ENCODE measurements at regions not wholly inside any gene's neighbourhood (a gene's known extent, or its start where the extent isn't known, plus 50 kb on each side); places are given as distances from the start of the nearest gene placed in this dataset.
"Not testable (repeated sequence)": the region's sequence is repeated elsewhere in the genome, so short reads cannot be mapped to it uniquely, and the experiment has no call there.

DNA sequence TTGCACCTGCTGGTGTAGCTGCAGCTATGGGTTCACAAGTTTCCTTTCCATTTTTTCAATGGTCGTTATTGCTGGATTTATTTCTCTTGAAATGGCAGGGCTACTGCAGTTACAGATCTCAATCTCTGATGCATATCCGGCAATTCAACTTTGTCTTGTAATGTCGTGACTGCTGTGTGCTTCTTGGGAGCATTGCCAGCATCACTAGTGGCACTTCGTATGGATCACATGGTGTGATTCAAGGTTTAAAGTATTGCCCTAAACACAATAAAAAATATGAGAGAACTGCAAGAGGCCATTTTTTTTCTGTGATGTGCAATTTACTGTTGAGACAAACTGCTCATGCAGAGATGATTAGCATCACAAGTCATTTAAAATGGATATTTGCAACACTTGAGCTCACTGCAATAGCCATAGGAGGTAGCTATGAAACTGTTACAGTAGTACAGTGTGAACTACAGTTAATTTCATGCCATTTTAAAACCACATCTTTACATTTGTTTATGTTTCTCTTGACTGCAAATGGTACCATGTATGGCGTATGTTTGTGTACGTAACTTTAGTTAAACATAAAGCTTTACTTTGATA lies 217.4 kb upstream of the PDE3A start:
- no peak for ATAC-seq
- H3K4me1 Mint-ChIP-seq (ENCODE audit: low read depth in 2 of 2) = no peaks in the 10 kb centered on the region
- H3K36me3 Mint-ChIP-seq = no peaks in the 10 kb centered on the region

DNA sequence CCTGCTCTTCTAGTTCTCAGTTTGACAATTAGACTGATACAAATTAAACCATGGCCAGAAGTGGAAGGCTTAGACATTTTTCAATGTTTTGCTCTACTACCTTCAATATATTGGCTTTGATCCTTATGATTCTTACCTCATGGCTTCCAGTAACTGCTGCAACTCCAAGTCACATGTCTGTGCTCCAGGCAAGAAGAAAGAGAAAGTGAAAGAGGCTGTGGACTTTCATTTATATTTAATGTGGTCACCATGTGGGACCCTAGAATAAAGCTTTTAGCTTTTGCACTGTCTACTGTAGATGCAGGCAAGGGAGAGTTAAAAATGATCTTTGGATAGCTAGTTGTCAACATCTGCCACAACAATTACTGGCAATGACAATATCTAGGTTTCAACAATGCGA lies 214.3 kb upstream of the PDE3A start:
- DNase-seq (ENCODE audit: low spot score) (no peak), ATAC-seq (no peak)
- no peak overlapping the region for H3K27ac Mint-ChIP-seq
- H3K9me3 Mint-ChIP-seq = peaks cover 3% of the 10 kb centered on the region
- H3K27me3 Mint-ChIP-seq = no peaks in the 10 kb centered on the region
- no peak overlapping the region for H3K4me3 Mint-ChIP-seq
- H3K36me3 Mint-ChIP-seq = no peaks in the 10 kb centered on the region
- H3K4me1 Mint-ChIP-seq (ENCODE audit: low read depth in 2 of 2) = no peaks in the 10 kb centered on the region

More for the DNA sequence above, 217.4 kb upstream of the PDE3A start:
- H3K27ac Mint-ChIP-seq = no peak overlapping the region
- DNase-seq (ENCODE audit: low spot score) = no peak
- no peak overlapping the region for H3K4me3 Mint-ChIP-seq
- H3K9me3 Mint-ChIP-seq = peaks cover 8% of the 10 kb centered on the region
- no peaks in the 10 kb centered on the region for H3K27me3 Mint-ChIP-seq

DNA sequence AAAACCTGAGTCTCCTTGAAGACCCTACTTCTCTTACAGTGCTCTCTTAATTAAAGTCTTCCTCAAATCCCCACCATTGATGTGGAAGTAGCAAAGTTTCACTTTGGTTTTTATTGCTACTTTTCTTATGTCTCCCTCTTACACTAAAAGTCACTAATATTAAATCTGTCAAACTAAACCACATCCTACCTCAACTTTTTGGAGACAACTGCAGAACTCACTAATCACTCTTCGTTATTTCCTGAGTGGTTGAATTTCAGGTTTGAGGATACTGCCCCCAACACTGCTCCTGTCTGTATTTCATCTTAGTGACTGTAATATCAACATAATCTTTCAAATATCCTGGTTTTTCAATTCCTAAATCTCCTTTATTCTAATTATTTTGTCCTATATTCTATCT lies 213.0 kb upstream of the PDE3A start:
- H3K4me3 Mint-ChIP-seq = no peak overlapping the region
- ATAC-seq = no peak
- H3K27ac Mint-ChIP-seq = no peak overlapping the region
- no peaks in the 10 kb centered on the region for H3K27me3 Mint-ChIP-seq
- DNase-seq (ENCODE audit: low spot score) = no peak
- H3K9me3 Mint-ChIP-seq = peaks cover 3% of the 10 kb centered on the region
- H3K36me3 Mint-ChIP-seq = no peaks in the 10 kb centered on the region
- no peaks in the 10 kb centered on the region for H3K4me1 Mint-ChIP-seq (ENCODE audit: low read depth in 2 of 2)

DNA sequence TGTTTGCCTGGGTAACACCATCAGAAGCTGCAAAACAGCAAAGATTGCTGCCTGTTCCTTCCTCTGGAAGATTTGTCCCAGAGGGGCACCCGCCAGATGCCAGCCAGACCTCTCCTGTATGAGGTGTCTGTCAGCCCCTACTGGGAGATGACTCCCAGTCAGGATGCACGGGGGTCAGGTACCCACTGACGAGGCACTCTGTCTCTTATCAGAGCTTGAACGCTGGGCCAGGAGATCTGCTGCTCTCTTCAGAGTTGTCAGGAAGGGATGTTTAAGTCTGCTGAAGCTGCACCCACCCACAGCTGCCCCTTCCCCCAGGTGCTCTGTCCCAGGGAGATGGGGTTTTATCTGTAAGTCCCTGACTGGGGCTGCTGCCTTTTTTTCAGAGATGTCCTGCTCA lies 207.4 kb upstream of the PDE3A start:
- not testable (repeated sequence) for DNase-seq (ENCODE audit: low spot score); H3K4me3 Mint-ChIP-seq; H3K27ac Mint-ChIP-seq; H3K27me3 Mint-ChIP-seq; ATAC-seq; H3K36me3 Mint-ChIP-seq; H3K9me3 Mint-ChIP-seq; H3K4me1 Mint-ChIP-seq (ENCODE audit: low read depth in 2 of 2)

DNA sequence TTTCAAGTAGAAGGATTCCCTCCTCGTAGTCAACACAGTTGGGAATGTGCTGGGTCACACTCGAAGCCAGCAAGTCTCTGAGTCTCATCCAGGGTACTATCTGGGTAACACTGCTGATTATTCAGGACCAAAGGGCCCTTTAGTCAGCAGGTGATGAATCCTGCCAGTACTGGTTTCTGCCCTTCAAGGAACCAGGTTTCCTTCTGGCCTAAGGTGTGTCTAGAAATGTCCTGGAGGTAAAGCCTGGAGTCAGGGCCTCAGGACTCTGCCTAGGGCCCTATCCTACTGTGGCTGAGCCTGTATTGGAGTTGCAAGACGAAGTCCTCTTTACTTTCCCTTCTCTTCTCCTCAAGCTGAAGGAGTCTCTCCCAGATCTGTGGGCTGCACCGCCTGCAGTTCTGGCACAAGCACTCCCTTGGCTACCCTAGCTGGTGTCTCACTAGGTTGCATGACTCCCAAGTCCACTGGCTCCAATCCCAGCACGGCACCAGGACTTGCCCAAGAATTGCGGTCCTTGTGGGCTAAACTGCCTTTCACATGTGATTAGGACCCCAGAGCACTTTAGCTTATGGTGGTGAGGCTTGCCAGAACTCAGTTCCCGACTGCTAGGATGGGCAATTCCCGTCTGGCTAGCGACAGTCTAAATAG lies 193.7 kb upstream of the PDE3A start:
- H3K36me3 Mint-ChIP-seq = no peaks in the 10 kb centered on the region
- peaks cover 2% of the 10 kb centered on the region for H3K9me3 Mint-ChIP-seq
- no peak for ATAC-seq
- H3K27me3 Mint-ChIP-seq = no peaks in the 10 kb centered on the region
- H3K4me3 Mint-ChIP-seq = no peak overlapping the region
- no peak overlapping the region for H3K27ac Mint-ChIP-seq
- no peaks in the 10 kb centered on the region for H3K4me1 Mint-ChIP-seq (ENCODE audit: low read depth in 2 of 2)
- DNase-seq (ENCODE audit: low spot score) = no peak

DNA sequence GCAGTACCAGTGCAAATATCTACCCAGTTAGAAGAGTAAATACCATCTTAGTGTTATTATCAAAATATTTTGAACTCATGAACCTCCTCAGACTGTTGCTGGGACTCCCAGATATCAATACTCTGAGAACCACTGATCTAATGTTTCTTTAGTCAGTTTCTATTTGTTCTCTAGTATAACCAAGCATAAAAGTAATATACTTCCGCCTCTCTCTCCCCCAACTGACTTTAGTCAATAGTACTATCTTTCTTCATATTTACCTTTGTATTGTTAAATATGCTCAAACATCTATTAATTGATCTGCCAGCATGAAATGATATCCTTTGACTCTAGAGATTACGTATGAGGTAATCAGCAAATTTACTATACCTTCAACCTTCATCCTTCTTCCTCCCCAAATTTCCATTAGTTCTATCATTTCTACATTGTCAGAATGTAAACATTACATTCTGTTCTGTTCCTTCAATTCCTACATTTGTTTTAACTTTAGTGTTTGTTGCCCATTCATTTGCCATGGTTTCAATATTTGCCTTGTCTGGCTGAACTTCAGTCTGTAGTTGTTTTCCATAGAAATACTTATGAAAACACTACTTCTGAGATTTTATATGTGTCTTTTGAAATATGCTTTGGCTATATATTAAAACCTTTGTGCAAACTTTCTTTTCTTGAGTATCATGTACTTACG lies 192.5 kb upstream of the PDE3A start:
- no peaks in the 10 kb centered on the region for H3K36me3 Mint-ChIP-seq
- ATAC-seq = no peak
- no peak overlapping the region for H3K4me3 Mint-ChIP-seq
- no peak overlapping the region for H3K27ac Mint-ChIP-seq
- H3K9me3 Mint-ChIP-seq = peaks cover 2% of the 10 kb centered on the region
- DNase-seq (ENCODE audit: low spot score) = no peak
- H3K4me1 Mint-ChIP-seq (ENCODE audit: low read depth in 2 of 2) = no peaks in the 10 kb centered on the region
- H3K27me3 Mint-ChIP-seq = no peaks in the 10 kb centered on the region

DNA sequence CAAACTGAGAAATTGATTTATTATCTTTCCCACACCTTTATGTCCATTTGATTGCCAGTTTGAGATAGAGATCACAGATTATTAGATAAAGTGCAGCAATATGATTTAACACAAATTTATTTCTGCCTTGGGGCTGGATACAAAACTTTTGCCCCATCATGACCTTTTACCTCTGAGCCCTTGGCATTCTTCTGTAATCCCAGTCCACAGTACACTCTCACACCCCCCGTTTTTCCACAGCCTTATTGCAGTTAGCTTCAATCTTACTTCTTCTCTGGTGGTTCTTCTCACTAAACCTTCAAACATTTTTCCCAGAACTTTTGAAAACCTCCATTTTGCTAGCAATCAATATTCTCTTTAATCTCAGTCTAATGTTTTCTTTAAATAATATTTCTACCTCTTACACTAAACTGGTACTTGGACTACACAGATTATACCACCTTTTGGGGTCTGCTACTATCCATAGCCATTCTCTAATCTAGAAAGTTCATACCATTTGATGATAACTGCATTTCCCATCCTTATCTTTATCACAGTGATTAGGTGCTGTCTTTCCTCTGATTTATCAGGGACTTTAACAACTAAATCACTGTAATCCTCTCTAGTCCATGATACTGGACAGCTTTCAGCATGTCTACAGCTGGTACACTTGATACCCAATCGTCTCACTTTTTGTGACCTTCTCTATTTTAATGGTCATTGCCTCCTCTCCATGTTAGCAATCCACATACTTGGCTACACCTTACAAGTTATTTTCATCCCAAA lies 186.7 kb upstream of the PDE3A start:
- ATAC-seq (no peak), DNase-seq (ENCODE audit: low spot score) (no peak)
- peaks cover 13% of the 10 kb centered on the region for H3K9me3 Mint-ChIP-seq
- no peak overlapping the region for H3K27ac Mint-ChIP-seq
- no peak overlapping the region for H3K4me3 Mint-ChIP-seq
- no peaks in the 10 kb centered on the region for H3K4me1 Mint-ChIP-seq (ENCODE audit: low read depth in 2 of 2)
- no peaks in the 10 kb centered on the region for H3K36me3 Mint-ChIP-seq
- no peaks in the 10 kb centered on the region for H3K27me3 Mint-ChIP-seq

DNA sequence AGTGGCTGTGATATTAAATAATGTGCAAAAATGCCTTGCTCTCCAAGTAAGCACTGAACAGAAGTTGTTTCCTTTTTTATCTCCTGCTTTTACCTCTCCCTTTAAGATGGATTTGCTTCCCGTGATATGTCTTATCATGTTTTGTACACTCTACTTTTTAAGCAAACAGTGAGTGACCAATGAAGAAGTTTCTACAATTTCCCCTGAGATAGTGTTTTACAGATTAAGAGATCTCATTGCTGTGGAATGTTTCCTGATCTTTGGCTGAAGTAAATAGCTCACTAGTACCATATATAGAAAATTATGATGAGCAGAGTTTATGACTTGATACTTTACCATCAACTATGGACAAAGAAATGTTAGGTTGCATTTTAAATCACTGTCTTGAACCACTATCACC lies 184.8 kb upstream of the PDE3A start:
- Mint-ChIP-seq H3K9me3 (peaks cover 13% of the 10 kb centered on the region), H3K36me3 (no peaks in the 10 kb centered on the region), H3K27me3 (no peaks in the 10 kb centered on the region), H3K27ac (no peak overlapping the region), H3K4me1 (ENCODE audit: low read depth in 2 of 2) (no peaks in the 10 kb centered on the region), H3K4me3 (no peak overlapping the region)
- DNase-seq (ENCODE audit: low spot score) = no peak
- no peak for ATAC-seq

DNA sequence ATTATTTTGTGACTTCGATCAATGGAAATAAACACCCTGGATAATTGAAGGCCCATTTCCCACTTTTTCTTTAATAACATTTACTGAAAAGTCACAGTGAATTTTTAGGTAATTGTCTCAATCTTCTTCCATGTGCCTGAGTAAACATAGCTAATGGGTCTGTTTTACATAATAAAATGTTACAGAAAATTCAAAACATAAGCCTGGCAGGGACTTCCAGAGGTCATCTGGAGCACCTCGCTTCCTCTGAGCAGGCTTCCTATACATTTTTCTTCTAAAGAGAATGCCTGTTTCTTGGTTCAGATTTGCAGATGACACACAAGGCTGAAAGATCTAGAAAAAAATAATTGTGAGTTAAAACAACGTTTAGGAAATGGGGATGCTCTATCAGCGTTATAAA lies 183.8 kb upstream of the PDE3A start:
- H3K27me3 Mint-ChIP-seq = no peaks in the 10 kb centered on the region
- DNase-seq (ENCODE audit: low spot score) (no peak), ATAC-seq (no peak)
- no peaks in the 10 kb centered on the region for H3K4me1 Mint-ChIP-seq (ENCODE audit: low read depth in 2 of 2)
- H3K36me3 Mint-ChIP-seq = no peaks in the 10 kb centered on the region
- H3K4me3 Mint-ChIP-seq = no peak overlapping the region
- H3K27ac Mint-ChIP-seq = no peak overlapping the region
- peaks cover 13% of the 10 kb centered on the region for H3K9me3 Mint-ChIP-seq

DNA sequence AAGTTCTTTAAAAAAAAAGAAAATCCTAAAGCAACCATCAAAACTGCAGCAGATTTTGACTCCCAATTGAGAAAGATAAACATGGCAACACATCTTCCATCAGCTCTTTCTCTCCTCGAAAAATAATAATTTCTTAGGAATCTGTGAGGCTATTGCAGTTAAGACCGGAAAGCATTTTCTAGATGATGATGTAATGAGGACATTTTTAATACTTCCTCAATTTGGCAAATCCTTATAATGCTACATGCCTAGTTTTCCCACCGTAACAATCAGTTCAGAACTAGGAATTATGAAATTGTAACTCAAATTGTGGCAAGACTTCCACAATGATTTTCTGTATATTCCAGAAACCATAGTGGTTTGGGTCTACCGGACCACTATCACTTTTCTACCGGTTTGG lies 180.9 kb upstream of the PDE3A start:
- no peak overlapping the region for H3K27ac Mint-ChIP-seq
- no peak overlapping the region for H3K4me3 Mint-ChIP-seq
- no peak for ATAC-seq
- no peaks in the 10 kb centered on the region for H3K27me3 Mint-ChIP-seq
- no peaks in the 10 kb centered on the region for H3K4me1 Mint-ChIP-seq (ENCODE audit: low read depth in 2 of 2)
- H3K9me3 Mint-ChIP-seq = peaks cover 9% of the 10 kb centered on the region
- DNase-seq (ENCODE audit: low spot score) = no peak
- H3K36me3 Mint-ChIP-seq = no peaks in the 10 kb centered on the region

DNA sequence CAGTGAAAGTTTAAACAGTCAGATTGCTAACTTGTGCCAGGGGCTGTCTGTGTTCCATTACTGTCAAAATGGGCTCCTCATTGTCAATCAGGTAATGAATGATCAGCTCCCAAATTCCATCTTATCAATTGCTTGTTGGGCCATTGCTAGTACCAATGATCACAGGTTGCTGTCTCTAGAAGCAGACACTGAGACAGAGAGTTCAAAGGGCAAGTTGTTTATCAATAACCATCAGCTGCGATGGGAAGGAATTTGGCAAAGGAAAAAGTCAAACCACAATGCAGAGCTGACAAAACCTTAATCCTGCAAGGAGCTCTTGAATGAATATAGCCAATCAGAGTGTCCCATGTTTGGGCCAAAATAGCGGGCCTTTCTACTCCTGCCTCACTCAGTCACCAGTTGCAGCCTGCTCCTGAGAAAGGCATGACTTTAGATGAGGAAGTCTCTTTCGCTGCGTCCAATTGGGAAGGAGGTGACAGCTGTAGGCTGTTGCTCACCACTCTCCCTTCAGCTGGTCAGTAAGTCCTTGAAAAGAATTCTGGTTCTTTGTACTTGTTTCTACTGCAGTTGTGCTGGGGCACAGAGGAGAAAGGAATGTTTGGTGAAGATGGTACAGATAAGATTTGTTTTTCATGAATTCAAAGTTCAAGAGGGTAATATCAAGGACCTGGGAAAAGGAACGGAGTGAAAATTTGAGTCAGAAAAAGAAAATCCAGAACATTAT lies 179.2 kb upstream of the PDE3A start:
- Mint-ChIP-seq H3K27me3 (no peaks in the 10 kb centered on the region), H3K27ac (no peak overlapping the region), H3K36me3 (no peaks in the 10 kb centered on the region), H3K9me3 (peaks cover 3% of the 10 kb centered on the region), H3K4me3 (no peak overlapping the region), H3K4me1 (ENCODE audit: low read depth in 2 of 2) (no peaks in the 10 kb centered on the region)
- no peak for DNase-seq (ENCODE audit: low spot score)
- ATAC-seq = no peak

DNA sequence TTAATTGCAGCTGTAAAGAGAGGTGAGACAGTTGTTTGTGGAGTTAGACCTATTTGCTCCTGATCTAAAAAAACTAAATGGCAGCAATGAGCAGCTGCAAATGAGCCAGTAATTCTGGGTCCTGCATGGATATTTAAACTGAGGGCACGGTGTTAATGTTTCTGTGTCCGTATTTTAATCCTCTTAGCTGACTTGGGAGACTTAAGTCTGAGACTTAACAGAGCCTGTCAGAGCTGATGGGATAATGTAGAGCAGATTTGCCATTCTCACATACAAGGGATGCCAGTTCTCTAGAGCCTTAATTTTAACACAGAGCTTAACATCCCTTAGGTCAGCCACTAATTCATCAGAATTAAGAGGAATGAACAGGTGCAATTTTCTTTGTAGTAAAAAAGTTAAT lies 178.6 kb upstream of the PDE3A start:
- ATAC-seq (no peak), DNase-seq (ENCODE audit: low spot score) (no peak)
- Mint-ChIP-seq H3K4me3 (no peak overlapping the region), H3K9me3 (peaks cover 3% of the 10 kb centered on the region), H3K36me3 (no peaks in the 10 kb centered on the region), H3K27me3 (no peaks in the 10 kb centered on the region), H3K27ac (no peak overlapping the region), H3K4me1 (ENCODE audit: low read depth in 2 of 2) (no peaks in the 10 kb centered on the region)

DNA sequence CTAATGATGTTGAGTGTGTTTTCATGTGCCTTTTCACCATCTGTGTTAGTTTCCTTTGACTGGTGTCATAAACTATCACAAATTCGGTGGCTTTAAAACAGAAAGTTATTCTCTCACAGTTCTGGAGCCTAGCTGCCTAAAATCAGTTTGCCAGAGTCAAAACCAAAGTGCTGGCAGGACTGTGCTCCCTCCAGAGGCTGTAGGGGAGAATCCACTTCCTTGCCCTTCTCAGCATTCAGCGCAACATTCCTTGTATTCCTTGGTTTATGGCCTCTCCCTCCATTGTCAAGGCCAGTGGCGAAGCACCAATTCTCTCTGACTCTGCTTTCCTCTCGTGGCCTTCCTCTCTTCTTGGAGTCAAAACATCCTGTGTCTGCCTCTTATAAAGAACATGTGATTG lies 174.2 kb upstream of the PDE3A start:
- ATAC-seq = no peak
- Mint-ChIP-seq H3K4me1 (ENCODE audit: low read depth in 2 of 2) (no peaks in the 10 kb centered on the region), H3K4me3 (no peak overlapping the region), H3K27me3 (no peaks in the 10 kb centered on the region), H3K9me3 (no peaks in the 10 kb centered on the region), H3K27ac (no peak overlapping the region), H3K36me3 (no peaks in the 10 kb centered on the region)
- no peak for DNase-seq (ENCODE audit: low spot score)

DNA sequence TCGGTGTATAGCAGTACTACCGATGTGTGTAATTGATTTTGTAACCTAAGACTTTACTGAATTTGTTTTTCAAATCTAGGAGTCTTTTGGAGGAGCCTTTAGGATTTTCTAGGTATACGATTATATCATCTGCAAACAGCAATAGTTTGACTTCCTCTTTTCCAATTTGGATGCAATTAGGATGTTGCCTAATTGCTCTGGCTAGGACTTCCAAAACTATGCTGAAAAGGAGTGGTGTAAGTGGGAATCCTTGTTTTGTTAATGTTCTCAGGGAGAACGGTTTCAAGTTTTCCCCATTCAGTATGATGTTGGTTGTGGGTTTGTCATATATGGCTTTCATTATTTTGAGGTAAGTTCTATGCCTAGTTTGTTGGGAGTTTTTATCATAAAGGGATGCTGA lies 171.6 kb upstream of the PDE3A start:
- no peak for DNase-seq (ENCODE audit: low spot score)
- H3K4me1 Mint-ChIP-seq (ENCODE audit: low read depth in 2 of 2) = no peaks in the 10 kb centered on the region
- H3K36me3 Mint-ChIP-seq = no peaks in the 10 kb centered on the region
- H3K4me3 Mint-ChIP-seq = no peak overlapping the region
- no peak for ATAC-seq
- H3K27me3 Mint-ChIP-seq = no peaks in the 10 kb centered on the region
- no peak overlapping the region for H3K27ac Mint-ChIP-seq
- no peaks in the 10 kb centered on the region for H3K9me3 Mint-ChIP-seq
